Body of pancreas (tissue), 4 donors: ENCODE measurements at regions not wholly inside any gene's neighbourhood (a gene's known extent, or its start where the extent isn't known, plus 50 kb on each side); places are given as distances from the start of the nearest gene placed in this dataset.

ENCODE experiments used
- ATAC-seq: fragments of 150-250 bp; one replicate; pipeline ENCODE4 v1.9.1; 2016
- DNase-seq, 4 donors: peaks; one replicate each; pipeline ENCODE4 v3.0.0-alpha.2; 2019
- H3K27ac ChIP-seq, 4 donors: fragments of 200-600 bp; sonication (generic); 1 replicate in 3 of 4; 2 replicates in 1 of 4; pipeline versions ENCODE4 v1.5.1 to v1.6.1; 2016 to 2019; ENCODE audit warnings: mild to moderate bottlenecking in 1 of 4, mixed read lengths in 1 of 4, moderate library complexity in 1 of 4
- H3K27me3 ChIP-seq, 2 donors: fragments of 200-600 bp; sonication (generic); one replicate each; pipeline ENCODE4 v1.6.0; 2016; ENCODE audit warnings: mild to moderate bottlenecking in 1 of 2
- H3K36me3 ChIP-seq, 2 donors: fragments of 200-600 bp; sonication (generic); replicated peaks in 1 of 2; 2 replicates each; pipeline ENCODE4 v1.5.1; 2016; ENCODE audit warnings: low read depth in 2 of 2; ENCODE audit not compliant: insufficient read depth in 1 of 2
- H3K4me1 ChIP-seq: fragments of 200-600 bp; sonication (generic); one replicate; pipeline ENCODE4 v1.6.0; 2016
- H3K4me3 ChIP-seq, 2 donors: fragments of 200-600 bp; sonication (generic); 1 replicate in 1 of 2; 2 replicates in 1 of 2; pipeline ENCODE4 v1.5.1; 2016 to 2019
- H3K9me3 ChIP-seq, 3 donors: fragments of 200-600 bp; sonication (generic); 1 replicate in 2 of 3; 2 replicates in 1 of 3; pipeline ENCODE4 v1.5.1; 2016
- CTCF ChIP-seq, 7 experiments: fragments of 450-650 bp in 4 of 7; fragments of 200-600 bp in 3 of 7; sonication (generic) in 3 of 7; IDR thresholded peaks; one replicate each; pipeline ENCODE4 v1.5.1; 2016 to 2019; ENCODE audit warnings: antibody characterized with exemption in 7 of 7
- POLR2A ChIP-seq, 3 donors: fragments of 450-650 bp; IDR thresholded peaks; one replicate each; pipeline ENCODE4 v1.6.1; 2016; ENCODE audit warnings: antibody characterized with exemption in 3 of 3, mild to moderate bottlenecking in 2 of 3
- WGBS, 2 donors: methylation state at CpG; one replicate each; pipeline ENCODE4 v1.1.5; 2017; 5-methylcytosine and 5-hydroxymethylcytosine counted together
- intact Hi-C: fragments of 100-400 bp; cut with DNase I; formaldehyde crosslinking; loops from one replicate; pipeline ENCODE4 v1.15.1; 2023

GRCh38 chr15:29461877-29462276 lies 192.3 kb upstream of the NSMCE3 start:
- Histone ChIP-seq H3K9me3 (no peaks in the 10 kb centered on the region), H3K27ac (no peak overlapping the region), H3K4me3 (no peak overlapping the region), H3K27me3 (no peaks in the 10 kb centered on the region), H3K36me3 (no peaks in the 10 kb centered on the region), H3K4me1 (no peaks in the 10 kb centered on the region)
- 59 to 62% methylated on average over 3 of the region's 3 CpGs for WGBS, 2 donors
- ATAC-seq (no peak), DNase-seq (no peak)
- intact Hi-C loops = no loop called here
- no peak for TF ChIP-seq CTCF (IDR thresholded peaks at IDR 0.05)
- no peak for TF ChIP-seq POLR2A (IDR thresholded peaks at IDR 0.05)

- TF ChIP-seq CTCF (IDR thresholded peaks at IDR 0.05) = no peak
- TF ChIP-seq POLR2A (IDR thresholded peaks at IDR 0.05) = no peak
- ATAC-seq = no peak
- H3K36me3 ChIP-seq = no peaks in the 10 kb centered on the region
- no peaks in the 10 kb centered on the region for H3K27me3 ChIP-seq
- intact Hi-C loops = no loop called here
- H3K27ac ChIP-seq = no peak overlapping the region
- H3K4me3 ChIP-seq = no peak overlapping the region
- H3K4me1 ChIP-seq = no peaks in the 10 kb centered on the region
- H3K9me3 ChIP-seq = no peaks in the 10 kb centered on the region
- no peak for DNase-seq
- 83 to 85% methylated on average over 7 of the region's 7 CpGs for WGBS, 2 donors
Observed at GRCh38 chr15:29458361-29458760, 188.7 kb upstream of the NSMCE3 start.

GRCh38 chr15:29457729-29458128 lies 188.1 kb upstream of the NSMCE3 start:
- no peak overlapping the region for H3K4me3 ChIP-seq
- no peaks in the 10 kb centered on the region for H3K36me3 ChIP-seq
- ATAC-seq (no peak), DNase-seq (no peak)
- TF ChIP-seq POLR2A (IDR thresholded peaks at IDR 0.05) = no peak
- no peak for TF ChIP-seq CTCF (IDR thresholded peaks at IDR 0.05)
- no peaks in the 10 kb centered on the region for H3K9me3 ChIP-seq
- no peaks in the 10 kb centered on the region for H3K27me3 ChIP-seq
- 87 to 88% methylated on average over 6 of the region's 6 CpGs for WGBS, 2 donors
- intact Hi-C loops = no loop called here
- H3K27ac ChIP-seq = no peak overlapping the region
- H3K4me1 ChIP-seq = no peaks in the 10 kb centered on the region

GRCh38 chr15:29456964-29457363 lies 187.3 kb upstream of the NSMCE3 start:
- Histone ChIP-seq H3K4me1 (no peaks in the 10 kb centered on the region), H3K36me3 (no peaks in the 10 kb centered on the region), H3K27ac (no peak overlapping the region), H3K4me3 (no peak overlapping the region), H3K27me3 (no peaks in the 10 kb centered on the region), H3K9me3 (no peaks in the 10 kb centered on the region)
- DNase-seq (no peak), ATAC-seq (no peak)
- intact Hi-C loops = no loop called here
- TF ChIP-seq CTCF (IDR thresholded peaks at IDR 0.05) (no peak), POLR2A (IDR thresholded peaks at IDR 0.05) (no peak)
- WGBS, 2 donors = 70 to 75% methylated on average over 8 of the region's 8 CpGs

- 83 to 89% methylated on average over 4 of the region's 4 CpGs for WGBS, 2 donors
- H3K27me3 ChIP-seq = no peaks in the 10 kb centered on the region
- H3K36me3 ChIP-seq = no peaks in the 10 kb centered on the region
- no peak for DNase-seq
- intact Hi-C loops = no loop called here
- H3K4me1 ChIP-seq = no peaks in the 10 kb centered on the region
- H3K27ac ChIP-seq = no peak overlapping the region
- H3K9me3 ChIP-seq = no peaks in the 10 kb centered on the region
- TF ChIP-seq CTCF (IDR thresholded peaks at IDR 0.05) (no peak), POLR2A (IDR thresholded peaks at IDR 0.05) (no peak)
- no peak for ATAC-seq
- H3K4me3 ChIP-seq = no peak overlapping the region
Observed at GRCh38 chr15:29456255-29456654, 186.6 kb upstream of the NSMCE3 start.
